ENCODE measurements at regions not wholly inside any gene's neighbourhood (a gene's known extent, or its start where the extent isn't known, plus 50 kb on each side); places are given as distances from the start of the nearest gene placed in this dataset.

- H3K27me3 ChIP-seq (ENCODE audit: control insufficient read depth, insufficient read depth, low read length) = peaks cover 7% of the 10 kb centered on the region
- 83% methylated on average over 8 of the region's 10 CpGs for WGBS (ENCODE audit: insufficient coverage)
- H3K4me3 ChIP-seq (ENCODE audit: low read length) = no peak overlapping the region
- Mint-ChIP-seq H3K27me3 (ENCODE audit: low read depth in 2 of 2) (peaks cover 55 to 96% of the 10 kb centered on the region in 2 donors), H3K36me3 (peaks cover 14% of the 10 kb centered on the region), H3K9me3 (peaks cover 3 to 4% of the 10 kb centered on the region in 2 donors), H3K27ac (no peak overlapping the region), H3K4me3 (peak overlapping the region; percentile 49), H3K4me1 (peaks cover 38% of the 10 kb centered on the region in 2 donors)
- peaks cover 19% of the 10 kb centered on the region for H3K4me1 ChIP-seq (ENCODE audit: control insufficient read depth, insufficient read depth, low read length)
- peaks cover 5% of the 10 kb centered on the region for H3K9me3 ChIP-seq (ENCODE audit: control insufficient read depth, insufficient read depth, low read length)
- no peaks in the 10 kb centered on the region for H3K36me3 ChIP-seq (ENCODE audit: control insufficient read depth, insufficient read depth, low read length)
- ATAC-seq (no peak), DNase-seq (no peak)
- no peak overlapping the region for H3K27ac ChIP-seq (ENCODE audit: low read length)
- intact Hi-C loops (cut with micrococcal nuclease) = no loop called here
- no peak for TF ChIP-seq CTCF (IDR thresholded peaks at IDR 0.05)
Observed at GRCh38 chr14:97489750-97490149, 692.6 kb downstream of the VRK1 start.

DNA sequence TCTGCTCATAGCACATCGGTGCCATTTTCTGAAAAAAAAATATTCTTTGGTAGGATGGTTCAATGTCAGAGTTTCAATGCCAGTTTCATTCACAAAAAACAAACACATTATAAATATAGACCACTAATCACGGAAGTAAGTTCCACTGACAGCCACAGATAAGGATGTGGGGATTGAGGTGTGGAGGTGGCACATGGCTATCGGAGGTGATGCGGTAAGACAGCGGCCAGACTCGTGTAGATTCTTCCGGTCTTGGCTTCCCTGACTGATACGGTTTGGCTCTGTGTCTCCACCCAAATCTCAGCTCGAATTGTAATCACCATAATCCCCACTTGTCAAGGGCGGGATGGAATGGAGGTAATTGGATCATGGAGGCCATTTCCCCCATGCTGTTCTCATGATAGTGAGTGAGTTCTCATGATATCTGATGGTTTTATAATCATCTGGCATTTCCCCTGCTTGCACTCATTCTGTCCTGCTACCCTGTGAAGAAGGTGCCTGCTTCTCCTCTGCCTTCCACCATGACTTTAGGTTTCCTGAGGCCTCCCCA, 693.4 kb downstream of the VRK1 start:
- Mint-ChIP-seq H3K27ac (peak overlapping the region in 1 of 2 donors; percentile 3), H3K36me3 (peaks cover 14% of the 10 kb centered on the region), H3K4me3 (peak overlapping the region; percentile 58), H3K4me1 (peaks cover 32 to 38% of the 10 kb centered on the region in 2 donors), H3K27me3 (ENCODE audit: low read depth in 2 of 2) (peaks cover 48 to 88% of the 10 kb centered on the region in 2 donors), H3K9me3 (peaks cover 3 to 4% of the 10 kb centered on the region in 2 donors)
- H3K27me3 ChIP-seq (ENCODE audit: control insufficient read depth, insufficient read depth, low read length) = peaks cover 7% of the 10 kb centered on the region
- H3K4me1 ChIP-seq (ENCODE audit: control insufficient read depth, insufficient read depth, low read length) = peaks cover 19% of the 10 kb centered on the region
- DNase-seq = peak; percentile 48 to 51
- H3K27ac ChIP-seq (ENCODE audit: low read length) = no peak overlapping the region
- ATAC-seq = peak; percentile 76 to 98 (median 77)
- no peak for TF ChIP-seq CTCF (IDR thresholded peaks at IDR 0.05)
- no peak overlapping the region for H3K4me3 ChIP-seq (ENCODE audit: low read length)
- H3K9me3 ChIP-seq (ENCODE audit: control insufficient read depth, insufficient read depth, low read length) = peaks cover 5% of the 10 kb centered on the region
- no peaks in the 10 kb centered on the region for H3K36me3 ChIP-seq (ENCODE audit: control insufficient read depth, insufficient read depth, low read length)
- 89% methylated on average over 8 of the region's 10 CpGs for WGBS (ENCODE audit: insufficient coverage)
- intact Hi-C loops (cut with micrococcal nuclease) = no loop called here

DNA sequence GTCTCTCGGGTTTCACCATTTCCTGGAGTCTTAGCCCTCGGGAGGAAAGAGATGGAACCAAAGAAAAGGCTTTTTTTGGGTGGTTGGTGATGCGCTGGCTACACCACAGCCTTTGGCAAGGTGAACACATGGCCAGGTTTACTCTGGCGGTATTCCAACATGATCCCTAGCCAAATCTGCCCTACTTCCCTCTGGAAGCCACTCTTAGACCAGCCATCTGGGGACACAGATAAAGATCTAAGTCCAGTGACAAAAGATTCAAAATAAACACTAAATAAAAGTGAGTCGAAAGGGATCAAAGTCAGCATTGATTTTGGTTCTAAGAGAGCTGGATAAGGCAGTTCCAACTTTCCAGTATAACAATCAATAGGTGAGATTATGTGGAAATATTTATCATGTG, 694.5 kb downstream of the VRK1 start:
- peaks cover 32 to 38% of the 10 kb centered on the region in 2 donors for H3K4me1 Mint-ChIP-seq
- intact Hi-C loops (cut with micrococcal nuclease) = no loop called here
- Histone ChIP-seq H3K4me3 (ENCODE audit: low read length) (no peak overlapping the region), H3K27me3 (ENCODE audit: control insufficient read depth, insufficient read depth, low read length) (peaks cover 7% of the 10 kb centered on the region), H3K36me3 (ENCODE audit: control insufficient read depth, insufficient read depth, low read length) (no peaks in the 10 kb centered on the region), H3K9me3 (ENCODE audit: control insufficient read depth, insufficient read depth, low read length) (peaks cover 5% of the 10 kb centered on the region), H3K4me1 (ENCODE audit: control insufficient read depth, insufficient read depth, low read length) (peaks cover 19% of the 10 kb centered on the region), H3K27ac (ENCODE audit: low read length) (no peak overlapping the region)
- no peak for TF ChIP-seq CTCF (IDR thresholded peaks at IDR 0.05)
- H3K9me3 Mint-ChIP-seq = peaks cover 3 to 4% of the 10 kb centered on the region in 2 donors
- ATAC-seq = no peak
- H3K27me3 Mint-ChIP-seq (ENCODE audit: low read depth in 2 of 2) = peaks cover 42 to 87% of the 10 kb centered on the region in 2 donors
- peak overlapping the region; percentile 57 for H3K4me3 Mint-ChIP-seq
- peaks cover 14% of the 10 kb centered on the region for H3K36me3 Mint-ChIP-seq
- WGBS (ENCODE audit: insufficient coverage) = 78% methylated on average over 4 of the region's 5 CpGs
- no peak overlapping the region for H3K27ac Mint-ChIP-seq
- no peak for DNase-seq
